Upper lobe of left lung (tissue), 6 donors: ENCODE measurements at regions not wholly inside any gene's neighbourhood (a gene's known extent, or its start where the extent isn't known, plus 50 kb on each side); places are given as distances from the start of the nearest gene placed in this dataset.
"Not testable (repeated sequence)": the region's sequence is repeated elsewhere in the genome, so short reads cannot be mapped to it uniquely, and the experiment has no call there.

Source experiments
- ATAC-seq, 2 donors: fragments of 200-7000 bp; cut with Tn5 transposase; one replicate each; pipeline ENCODE4 v1.9.1; 2022; ENCODE audit warnings: mild to moderate bottlenecking in 2 of 2, moderate library complexity in 2 of 2; ENCODE audit not compliant: low FRiP score in 2 of 2
- DNase-seq, 2 donors: peaks; one replicate each; pipeline ENCODE4 v3.0.0-alpha.2; 2019 to 2020
- H3K27ac ChIP-seq, 4 donors: fragments of 200-600 bp; sonication (generic); one replicate each; pipeline ENCODE4 v1.5.1; 2016 to 2019
- H3K27me3 ChIP-seq, 4 donors: fragments of 200-600 bp; sonication (generic); one replicate each; pipeline ENCODE4 v1.5.1; 2017 to 2019
- H3K36me3 ChIP-seq, 4 donors: fragments of 200-600 bp; sonication (generic); one replicate each; pipeline ENCODE4 v1.5.1; 2016 to 2019
- H3K4me1 ChIP-seq, 4 donors: fragments of 200-600 bp; sonication (generic); one replicate each; pipeline ENCODE4 v1.5.1; 2018 to 2019
- H3K4me3 ChIP-seq, 4 donors: fragments of 200-600 bp; sonication (generic); one replicate each; pipeline ENCODE4 v1.5.1; 2017 to 2019; ENCODE audit warnings: mild to moderate bottlenecking in 2 of 4, moderate library complexity in 1 of 4
- H3K9me3 ChIP-seq, 4 donors: fragments of 200-600 bp; sonication (generic); one replicate each; pipeline ENCODE4 v1.5.1; 2018 to 2019
- EP300 ChIP-seq, 4 donors: sonication (generic); formaldehyde crosslinking; IDR thresholded peaks; one replicate each; pipeline ENCODE4 v1.5.1; 2017; ENCODE audit warnings: antibody characterized with exemption in 4 of 4, control low read depth in 2 of 4
- POLR2A ChIP-seq, 4 donors: fragments of 450-650 bp; IDR thresholded peaks; one replicate each; pipeline ENCODE4 v1.5.1; 2016 to 2017; ENCODE audit warnings: antibody characterized with exemption in 4 of 4, mild to moderate bottlenecking in 2 of 4
- POLR2AphosphoS5 ChIP-seq, 2 donors: sonication (generic); formaldehyde crosslinking; IDR thresholded peaks; one replicate each; pipeline ENCODE4 v1.5.1; 2017; ENCODE audit warnings: antibody characterized with exemption in 2 of 2
- WGBS, 2 donors: methylation state at CpG; one replicate each; pipeline ENCODE4 v1.1.5; 2017 to 2018; 5-methylcytosine and 5-hydroxymethylcytosine counted together
- TF ChIP-seq, protein P1 (sequence below), 6 experiments: fragments of 450-650 bp in 4 of 6; fragments of 200-600 bp in 2 of 6; sonication (generic) in 2 of 6; IDR thresholded peaks; one replicate each; pipeline ENCODE4 v1.5.1; 2016 to 2019; ENCODE audit warnings: antibody characterized with exemption in 6 of 6
- donor health status: DM: no; HTN: no; CAD: no; lungs with moderate emphysema.
- donor health status: DM: no; HTN: yes; CAD: no; lungs with severe emphysema.

DNA sequence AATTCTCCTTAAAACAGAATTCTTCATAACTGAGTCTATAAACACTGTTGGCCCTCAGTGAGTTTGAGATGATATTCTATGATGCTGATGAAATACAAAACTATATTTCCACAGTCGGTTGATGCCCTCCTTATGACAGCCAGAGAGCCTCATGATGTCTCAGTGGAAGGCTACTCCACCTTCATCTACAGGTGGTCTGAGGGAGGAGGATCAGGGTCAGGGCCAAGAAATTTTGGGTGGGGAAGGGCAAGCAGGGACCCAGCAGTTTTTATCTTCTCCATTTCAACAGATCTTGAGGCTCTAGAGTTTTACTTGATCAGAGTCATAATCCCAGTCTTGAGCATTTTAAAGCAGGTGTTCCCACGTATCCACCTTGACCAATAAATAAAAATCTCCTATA lies 90.8 kb downstream of the CCDC71L start:
- H3K9me3 ChIP-seq = no peaks in the 10 kb centered on the region
- DNase-seq = no peak
- no peak for ATAC-seq
- TF ChIP-seq POLR2AphosphoS5 (IDR thresholded peaks at IDR 0.05) = no peak
- no peak for TF ChIP-seq POLR2A (IDR thresholded peaks at IDR 0.05)
- TF ChIP-seq, protein P1, sequence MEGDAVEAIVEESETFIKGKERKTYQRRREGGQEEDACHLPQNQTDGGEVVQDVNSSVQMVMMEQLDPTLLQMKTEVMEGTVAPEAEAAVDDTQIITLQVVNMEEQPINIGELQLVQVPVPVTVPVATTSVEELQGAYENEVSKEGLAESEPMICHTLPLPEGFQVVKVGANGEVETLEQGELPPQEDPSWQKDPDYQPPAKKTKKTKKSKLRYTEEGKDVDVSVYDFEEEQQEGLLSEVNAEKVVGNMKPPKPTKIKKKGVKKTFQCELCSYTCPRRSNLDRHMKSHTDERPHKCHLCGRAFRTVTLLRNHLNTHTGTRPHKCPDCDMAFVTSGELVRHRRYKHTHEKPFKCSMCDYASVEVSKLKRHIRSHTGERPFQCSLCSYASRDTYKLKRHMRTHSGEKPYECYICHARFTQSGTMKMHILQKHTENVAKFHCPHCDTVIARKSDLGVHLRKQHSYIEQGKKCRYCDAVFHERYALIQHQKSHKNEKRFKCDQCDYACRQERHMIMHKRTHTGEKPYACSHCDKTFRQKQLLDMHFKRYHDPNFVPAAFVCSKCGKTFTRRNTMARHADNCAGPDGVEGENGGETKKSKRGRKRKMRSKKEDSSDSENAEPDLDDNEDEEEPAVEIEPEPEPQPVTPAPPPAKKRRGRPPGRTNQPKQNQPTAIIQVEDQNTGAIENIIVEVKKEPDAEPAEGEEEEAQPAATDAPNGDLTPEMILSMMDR (IDR thresholded peaks at IDR 0.05) = no peak
- TF ChIP-seq EP300 (IDR thresholded peaks at IDR 0.05) = no peak
- H3K36me3 ChIP-seq = no peaks in the 10 kb centered on the region
- peaks cover 10 to 18% (median 14%) of the 10 kb centered on the region in 4 donors for H3K4me1 ChIP-seq
- no peaks in the 10 kb centered on the region for H3K27me3 ChIP-seq
- peak overlapping the region in 1 of 4 donors; percentile 44 for H3K27ac ChIP-seq
- WGBS, 2 donors = 82 to 100% methylated on average over 2 of the region's 2 CpGs
- H3K4me3 ChIP-seq = no peak overlapping the region

DNA sequence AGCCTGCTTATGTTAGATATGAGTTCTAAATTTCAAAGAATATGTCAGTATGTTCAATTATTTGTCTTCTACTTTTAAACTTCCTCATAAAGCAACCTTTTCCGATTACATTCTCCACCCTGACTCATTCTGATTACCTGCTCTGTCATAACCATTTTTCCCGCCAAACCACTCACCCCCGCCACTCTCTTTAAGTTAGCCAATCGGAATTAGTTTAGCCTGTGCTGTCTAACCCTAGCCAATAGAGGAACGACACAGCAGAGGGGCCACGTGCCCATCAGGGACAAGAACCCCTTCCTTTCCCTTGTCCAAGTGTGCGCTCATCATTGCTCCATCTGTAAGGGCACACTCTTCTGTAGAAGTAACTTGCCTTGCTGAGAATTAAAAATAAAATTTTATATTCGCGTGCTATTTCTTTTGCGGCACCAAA lies 91.4 kb downstream of the CCDC71L start:
- no peak overlapping the region for H3K27ac ChIP-seq
- 90 to 92% methylated on average over 10 of the region's 10 CpGs for WGBS, 2 donors
- ATAC-seq (no peak), DNase-seq (no peak)
- TF ChIP-seq, protein P1 (IDR thresholded peaks at IDR 0.05) = no peak
- no peak for TF ChIP-seq EP300 (IDR thresholded peaks at IDR 0.05)
- TF ChIP-seq POLR2A (IDR thresholded peaks at IDR 0.05) = no peak
- TF ChIP-seq POLR2AphosphoS5 (IDR thresholded peaks at IDR 0.05) = no peak
- peaks cover 10 to 18% (median 14%) of the 10 kb centered on the region in 4 donors for H3K4me1 ChIP-seq
- H3K27me3 ChIP-seq = no peaks in the 10 kb centered on the region
- no peak overlapping the region for H3K4me3 ChIP-seq
- H3K9me3 ChIP-seq = no peaks in the 10 kb centered on the region
- no peaks in the 10 kb centered on the region for H3K36me3 ChIP-seq

DNA sequence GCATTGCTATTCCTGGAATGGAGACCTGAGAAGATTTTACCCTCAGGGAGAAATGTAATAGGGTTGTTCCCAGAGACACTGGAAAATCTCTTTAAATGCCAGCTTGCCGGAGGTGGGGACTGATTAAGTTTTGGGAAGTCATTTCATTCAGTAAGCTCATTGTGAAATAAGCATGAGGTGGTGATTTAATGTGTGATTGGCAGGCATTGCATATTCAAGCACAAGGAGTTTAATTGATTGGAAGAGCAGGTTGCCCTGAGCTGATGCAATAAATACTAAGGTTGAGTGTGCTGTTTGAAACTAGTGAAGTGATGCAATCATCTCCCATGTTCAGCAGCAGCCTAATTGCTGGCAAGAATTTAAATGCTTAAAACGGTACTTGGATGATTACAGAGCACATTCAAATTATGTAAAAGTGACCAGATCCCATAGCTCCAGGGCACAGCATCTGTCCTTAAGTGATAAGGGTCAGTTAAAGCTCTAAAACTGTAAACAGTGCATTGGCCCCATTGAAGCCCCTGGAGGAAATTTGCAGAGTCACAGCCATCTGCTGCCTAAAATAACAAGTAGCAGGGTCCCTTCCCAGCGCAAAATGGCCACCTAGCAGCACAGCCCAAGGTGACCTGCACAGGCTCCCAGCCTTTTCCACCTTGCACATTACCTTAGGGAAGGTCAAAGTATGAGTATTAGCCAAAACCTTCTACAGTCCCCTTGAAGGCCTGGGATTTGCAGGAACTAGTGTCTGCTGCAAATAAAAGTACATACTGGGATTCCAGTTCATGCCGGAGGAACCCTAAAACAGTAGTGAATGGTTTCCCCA lies 92.1 kb downstream of the CCDC71L start:
- no peaks in the 10 kb centered on the region for H3K36me3 ChIP-seq
- H3K27me3 ChIP-seq = no peaks in the 10 kb centered on the region

DNA sequence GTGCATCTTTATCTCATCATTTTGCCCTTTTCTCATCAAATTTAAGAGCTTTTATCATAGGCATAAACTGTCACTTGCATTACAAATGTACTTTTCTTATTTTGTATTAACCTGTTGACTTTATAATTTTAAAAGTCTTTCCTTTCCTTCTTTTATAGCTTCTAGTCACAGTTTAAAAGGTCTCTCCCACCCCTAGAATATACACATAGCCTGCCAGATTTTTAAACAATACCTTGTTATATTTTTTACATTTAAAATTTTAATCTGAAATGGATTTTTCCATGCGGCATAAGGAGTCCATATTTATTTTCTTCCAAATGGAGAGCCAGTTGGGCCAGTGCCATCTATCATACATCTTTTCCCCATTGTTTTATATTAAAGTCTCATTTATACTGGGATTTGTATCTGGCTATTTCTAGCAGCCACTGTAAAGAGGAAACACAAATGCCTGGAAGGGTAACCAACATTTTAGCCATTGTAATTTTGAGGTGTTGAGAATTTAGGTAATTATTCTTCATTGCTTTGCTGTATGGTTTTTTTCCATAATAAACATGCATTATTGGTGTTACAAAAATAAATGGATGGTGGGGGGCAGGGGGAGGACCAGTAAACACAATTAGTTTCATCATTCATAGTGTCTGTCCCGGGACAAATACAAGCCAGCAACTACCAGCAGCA lies 92.8 kb downstream of the CCDC71L start:
- WGBS, 2 donors = 59 to 61% methylated on average over 2 of the region's 2 CpGs
- H3K27ac ChIP-seq = peak overlapping the region in 1 of 4 donors; percentile 45
- peaks cover 10 to 18% (median 14%) of the 10 kb centered on the region in 4 donors for H3K4me1 ChIP-seq
- no peak for TF ChIP-seq POLR2AphosphoS5 (IDR thresholded peaks at IDR 0.05)
- TF ChIP-seq EP300 (IDR thresholded peaks at IDR 0.05) = no peak
- no peak for TF ChIP-seq POLR2A (IDR thresholded peaks at IDR 0.05)
- TF ChIP-seq, protein P1 (IDR thresholded peaks at IDR 0.05) = no peak
- H3K36me3 ChIP-seq = no peaks in the 10 kb centered on the region
- H3K4me3 ChIP-seq = no peak overlapping the region
- no peaks in the 10 kb centered on the region for H3K9me3 ChIP-seq
- ATAC-seq (no peak), DNase-seq (no peak)
- H3K27me3 ChIP-seq = no peaks in the 10 kb centered on the region

More for the DNA sequence above, 92.1 kb downstream of the CCDC71L start:
- peak in 1 of 2 donors; percentile 46 for ATAC-seq
- H3K9me3 ChIP-seq = no peaks in the 10 kb centered on the region
- peak overlapping the region in 1 of 4 donors; percentile 45 for H3K27ac ChIP-seq
- H3K4me3 ChIP-seq = no peak overlapping the region
- H3K4me1 ChIP-seq = peaks cover 10 to 18% (median 14%) of the 10 kb centered on the region in 4 donors
- DNase-seq = peak in 1 of 2 donors; percentile 42
- 61 to 62% methylated on average over 4 of the region's 4 CpGs for WGBS, 2 donors
- TF ChIP-seq POLR2AphosphoS5 (IDR thresholded peaks at IDR 0.05) (peak in 1 of 2 donors; percentile 22), EP300 (IDR thresholded peaks at IDR 0.05) (peak in 2 of 4 donors; percentile 31 to 71), POLR2A (IDR thresholded peaks at IDR 0.05) (no peak)

DNA sequence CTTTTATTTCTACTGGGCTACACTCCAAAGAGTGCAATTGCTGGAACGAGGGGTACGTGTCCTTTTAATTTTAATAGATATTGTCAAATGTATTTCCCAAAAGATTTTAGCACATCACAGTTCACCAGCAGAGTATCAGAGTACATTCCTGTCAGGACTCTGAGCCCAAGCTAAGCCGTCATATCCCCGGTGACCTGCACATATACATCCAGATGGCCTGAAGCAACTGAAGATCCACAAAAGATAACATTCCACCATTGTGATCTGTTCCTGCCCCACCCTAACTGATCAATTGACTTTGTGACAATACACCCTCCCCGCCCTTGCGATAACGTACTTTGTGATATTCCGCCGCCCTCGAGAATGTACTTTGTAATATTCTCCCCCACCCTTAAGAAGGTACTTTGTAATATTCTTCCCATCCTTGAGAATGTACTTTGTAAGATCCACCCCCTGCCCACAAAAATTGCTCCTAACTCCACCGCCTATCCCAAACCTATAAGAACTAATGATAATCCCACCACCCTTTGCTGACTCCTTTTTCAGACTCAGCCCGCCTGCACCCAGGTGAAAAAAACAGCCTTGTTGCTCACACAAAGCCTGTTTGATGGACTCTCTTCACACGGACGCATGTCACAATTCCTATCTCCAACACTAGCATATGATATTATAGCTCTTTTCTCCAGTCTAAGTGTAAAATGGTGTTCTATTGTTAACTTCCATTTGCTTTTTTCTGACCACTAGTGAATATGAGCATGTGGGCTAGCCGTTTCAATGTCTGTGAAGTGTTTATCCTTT lies 93.6 kb downstream of the CCDC71L start:
- not testable (repeated sequence) for H3K4me3 ChIP-seq, ATAC-seq, DNase-seq, H3K27me3 ChIP-seq, H3K27ac ChIP-seq, H3K9me3 ChIP-seq, H3K36me3 ChIP-seq
- 78 to 84% methylated on average over 15 of the region's 15 CpGs for WGBS, 2 donors
- H3K4me1 ChIP-seq = peaks cover 10 to 18% (median 14%) of the 10 kb centered on the region in 4 donors
